Ishikawa (cell line): ENCODE measurements at regions not wholly inside any gene's neighbourhood (a gene's known extent, or its start where the extent isn't known, plus 50 kb on each side); places are given as distances from the start of the nearest gene placed in this dataset.

Source experiments
- CEBPB ChIP-seq: IDR thresholded peaks from 2 replicates; pipeline ENCODE4 v1.6.1; 2012
- EP300 ChIP-seq: IDR thresholded peaks from 2 replicates; pipeline ENCODE4 v1.6.1; 2012; ENCODE audit warnings: borderline replicate concordance
- TEAD4 ChIP-seq: IDR thresholded peaks from 2 replicates; pipeline ENCODE4 v1.6.1; 2012
- TF ChIP-seq, protein P1 (sequence below): IDR thresholded peaks from 2 replicates; pipeline ENCODE4 v1.6.1; 2012; ENCODE audit warnings: low read depth, mild to moderate bottlenecking
- TF ChIP-seq, protein P2 (sequence below): IDR thresholded peaks from 2 replicates; pipeline ENCODE4 v1.6.1; 2012

DNA sequence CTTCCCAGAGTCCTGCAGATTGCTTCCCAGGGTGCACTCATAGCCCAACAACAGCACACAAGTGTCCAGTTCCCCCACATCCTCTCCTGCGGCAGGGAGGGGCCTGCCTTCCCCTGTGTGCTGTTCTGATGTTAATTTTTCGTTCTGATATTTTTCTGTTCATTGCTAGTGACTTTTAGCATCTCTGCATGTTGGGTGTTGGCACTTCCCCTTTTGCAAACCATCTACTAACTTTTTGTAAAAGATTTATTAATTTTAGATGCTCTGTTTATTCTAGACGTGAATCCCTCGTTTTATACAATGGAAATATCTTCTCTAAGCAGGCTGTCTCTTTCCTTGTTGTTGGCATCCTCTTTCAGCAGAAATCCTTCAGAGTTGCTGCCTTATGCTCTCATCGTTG, 97.3 kb upstream of the DAP start:
- TF ChIP-seq, protein P1, sequence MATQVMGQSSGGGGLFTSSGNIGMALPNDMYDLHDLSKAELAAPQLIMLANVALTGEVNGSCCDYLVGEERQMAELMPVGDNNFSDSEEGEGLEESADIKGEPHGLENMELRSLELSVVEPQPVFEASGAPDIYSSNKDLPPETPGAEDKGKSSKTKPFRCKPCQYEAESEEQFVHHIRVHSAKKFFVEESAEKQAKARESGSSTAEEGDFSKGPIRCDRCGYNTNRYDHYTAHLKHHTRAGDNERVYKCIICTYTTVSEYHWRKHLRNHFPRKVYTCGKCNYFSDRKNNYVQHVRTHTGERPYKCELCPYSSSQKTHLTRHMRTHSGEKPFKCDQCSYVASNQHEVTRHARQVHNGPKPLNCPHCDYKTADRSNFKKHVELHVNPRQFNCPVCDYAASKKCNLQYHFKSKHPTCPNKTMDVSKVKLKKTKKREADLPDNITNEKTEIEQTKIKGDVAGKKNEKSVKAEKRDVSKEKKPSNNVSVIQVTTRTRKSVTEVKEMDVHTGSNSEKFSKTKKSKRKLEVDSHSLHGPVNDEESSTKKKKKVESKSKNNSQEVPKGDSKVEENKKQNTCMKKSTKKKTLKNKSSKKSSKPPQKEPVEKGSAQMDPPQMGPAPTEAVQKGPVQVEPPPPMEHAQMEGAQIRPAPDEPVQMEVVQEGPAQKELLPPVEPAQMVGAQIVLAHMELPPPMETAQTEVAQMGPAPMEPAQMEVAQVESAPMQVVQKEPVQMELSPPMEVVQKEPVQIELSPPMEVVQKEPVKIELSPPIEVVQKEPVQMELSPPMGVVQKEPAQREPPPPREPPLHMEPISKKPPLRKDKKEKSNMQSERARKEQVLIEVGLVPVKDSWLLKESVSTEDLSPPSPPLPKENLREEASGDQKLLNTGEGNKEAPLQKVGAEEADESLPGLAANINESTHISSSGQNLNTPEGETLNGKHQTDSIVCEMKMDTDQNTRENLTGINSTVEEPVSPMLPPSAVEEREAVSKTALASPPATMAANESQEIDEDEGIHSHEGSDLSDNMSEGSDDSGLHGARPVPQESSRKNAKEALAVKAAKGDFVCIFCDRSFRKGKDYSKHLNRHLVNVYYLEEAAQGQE: no peak
- TF ChIP-seq, protein P2, sequence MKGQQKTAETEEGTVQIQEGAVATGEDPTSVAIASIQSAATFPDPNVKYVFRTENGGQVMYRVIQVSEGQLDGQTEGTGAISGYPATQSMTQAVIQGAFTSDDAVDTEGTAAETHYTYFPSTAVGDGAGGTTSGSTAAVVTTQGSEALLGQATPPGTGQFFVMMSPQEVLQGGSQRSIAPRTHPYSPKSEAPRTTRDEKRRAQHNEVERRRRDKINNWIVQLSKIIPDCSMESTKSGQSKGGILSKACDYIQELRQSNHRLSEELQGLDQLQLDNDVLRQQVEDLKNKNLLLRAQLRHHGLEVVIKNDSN: no peak
- TF ChIP-seq CEBPB: no peak
- TF ChIP-seq TEAD4: no peak
- no peak for TF ChIP-seq EP300
